ENCODE measurements at regions not wholly inside any gene's neighbourhood (a gene's known extent, or its start where the extent isn't known, plus 50 kb on each side); places are given as distances from the start of the nearest gene placed in this dataset.

DNA sequence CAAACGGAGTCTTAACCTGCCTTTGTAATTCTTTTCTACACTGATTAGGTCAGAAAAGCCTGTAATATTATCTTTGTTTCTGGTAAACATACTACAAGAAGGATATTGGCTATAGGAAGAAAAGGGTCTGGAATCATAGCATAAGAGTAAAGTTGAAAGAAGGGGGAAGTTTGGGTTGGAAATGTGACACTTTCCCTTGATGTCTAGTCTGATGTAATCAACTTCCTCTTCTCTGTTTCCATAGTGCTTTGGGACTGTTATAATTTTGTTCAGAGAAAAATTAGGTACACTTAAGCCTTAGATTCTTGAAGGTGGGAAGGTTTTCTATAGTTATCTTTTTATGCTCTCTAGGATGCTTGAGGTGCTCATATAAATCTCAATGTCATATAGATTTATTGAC, 322.2 kb downstream of the AEBP2 start:
- TF ChIP-seq, protein P1, sequence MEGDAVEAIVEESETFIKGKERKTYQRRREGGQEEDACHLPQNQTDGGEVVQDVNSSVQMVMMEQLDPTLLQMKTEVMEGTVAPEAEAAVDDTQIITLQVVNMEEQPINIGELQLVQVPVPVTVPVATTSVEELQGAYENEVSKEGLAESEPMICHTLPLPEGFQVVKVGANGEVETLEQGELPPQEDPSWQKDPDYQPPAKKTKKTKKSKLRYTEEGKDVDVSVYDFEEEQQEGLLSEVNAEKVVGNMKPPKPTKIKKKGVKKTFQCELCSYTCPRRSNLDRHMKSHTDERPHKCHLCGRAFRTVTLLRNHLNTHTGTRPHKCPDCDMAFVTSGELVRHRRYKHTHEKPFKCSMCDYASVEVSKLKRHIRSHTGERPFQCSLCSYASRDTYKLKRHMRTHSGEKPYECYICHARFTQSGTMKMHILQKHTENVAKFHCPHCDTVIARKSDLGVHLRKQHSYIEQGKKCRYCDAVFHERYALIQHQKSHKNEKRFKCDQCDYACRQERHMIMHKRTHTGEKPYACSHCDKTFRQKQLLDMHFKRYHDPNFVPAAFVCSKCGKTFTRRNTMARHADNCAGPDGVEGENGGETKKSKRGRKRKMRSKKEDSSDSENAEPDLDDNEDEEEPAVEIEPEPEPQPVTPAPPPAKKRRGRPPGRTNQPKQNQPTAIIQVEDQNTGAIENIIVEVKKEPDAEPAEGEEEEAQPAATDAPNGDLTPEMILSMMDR (conservative IDR thresholded peaks at IDR 0.05; ENCODE audit: low read length), result no peak
- TF ChIP-seq EZH2phosphoT487 (IDR thresholded peaks at IDR 0.05; ENCODE audit: borderline replicate concordance, low read depth, low read length), result no peak
